Neural progenitor cell (in vitro differentiated cells): ENCODE measurements at regions not wholly inside any gene's neighbourhood (a gene's known extent, or its start where the extent isn't known, plus 50 kb on each side); places are given as distances from the start of the nearest gene placed in this dataset.

ENCODE experiments used
- DNase-seq: peaks from one replicate; pipeline ENCODE4 v3.0.0-alpha.2; 2016; ENCODE audit warnings: low spot score
- H2AFZ ChIP-seq: fragments of 200-600 bp; sonication (generic); replicated peaks from 2 replicates; pipeline ENCODE4 v1.6.1; 2016; ENCODE audit warnings: antibody characterized with exemption
- H3F3A ChIP-seq: fragments of 200-600 bp; sonication (generic); 2 replicates; pipeline ENCODE4 v1.6.1; 2016; ENCODE audit warnings: antibody characterized with exemption, low read depth
- H3K27ac ChIP-seq: fragments of 200-600 bp; sonication (generic); 2 replicates; pipeline ENCODE4 v1.5.1; 2016; ENCODE audit warnings: mild to moderate bottlenecking
- H3K27me3 ChIP-seq: fragments of 200-600 bp; sonication (generic); 2 replicates; pipeline ENCODE4 v1.6.1; 2016; ENCODE audit warnings: mild to moderate bottlenecking, moderate library complexity
- H3K36me3 ChIP-seq: fragments of 200-600 bp; sonication (generic); 2 replicates; pipeline ENCODE4 v1.5.1; 2016
- H3K4me1 ChIP-seq: fragments of 200-600 bp; sonication (generic); 2 replicates; pipeline ENCODE4 v1.6.1; 2016; ENCODE audit warnings: mixed run types
- H3K4me2 ChIP-seq: fragments of 200-600 bp; sonication (generic); 2 replicates; pipeline ENCODE4 v1.6.1; 2016
- H3K4me3 ChIP-seq: fragments of 200-600 bp; sonication (generic); 2 replicates; pipeline ENCODE4 v1.5.1; 2016
- H3K79me2 ChIP-seq: fragments of 200-600 bp; sonication (generic); 2 replicates; pipeline ENCODE4 v1.6.1; 2016; ENCODE audit warnings: low read depth
- H3K9ac ChIP-seq: fragments of 200-600 bp; sonication (generic); 2 replicates; pipeline ENCODE4 v1.6.1; 2016
- H3K9me3 ChIP-seq: fragments of 200-600 bp; sonication (generic); 2 replicates; pipeline ENCODE4 v1.5.1; 2016; ENCODE audit warnings: low read depth
- H4K20me1 ChIP-seq: fragments of 200-600 bp; sonication (generic); 2 replicates; pipeline ENCODE4 v1.6.1; 2016; ENCODE audit warnings: low read depth
- H3K27ac Mint-ChIP-seq: 3 replicates; pipeline ENCODE4 v1.8.0; 2021; ENCODE audit warnings: mixed read lengths
- H3K27me3 Mint-ChIP-seq: 2 replicates; pipeline ENCODE4 v1.8.0; 2022; ENCODE audit warnings: low read depth, mild to moderate bottlenecking, inconsistent platforms, moderate library complexity, mixed read lengths; ENCODE audit not compliant: insufficient read depth
- H3K36me3 Mint-ChIP-seq: 3 replicates; pipeline ENCODE4 v1.8.0; 2021; ENCODE audit warnings: mixed read lengths
- H3K4me1 Mint-ChIP-seq: 3 replicates; pipeline ENCODE4 v1.8.0; 2021; ENCODE audit warnings: mixed read lengths
- H3K4me3 Mint-ChIP-seq: 3 replicates; pipeline ENCODE4 v1.8.0; 2021; ENCODE audit warnings: mild to moderate bottlenecking, moderate library complexity, mixed read lengths
- H3K9me3 Mint-ChIP-seq: 3 replicates; pipeline ENCODE4 v1.8.0; 2020; ENCODE audit warnings: mixed read lengths
- EZH2 ChIP-seq: fragments of 200-600 bp; sonication (generic); IDR thresholded peaks from 2 replicates; pipeline ENCODE4 v1.6.1; 2017; ENCODE audit warnings: antibody characterized with exemption, mild to moderate bottlenecking, moderate library complexity
- EZH2phosphoT487 ChIP-seq: fragments of 200-600 bp; sonication (generic); IDR thresholded peaks from 2 replicates; pipeline ENCODE4 v1.6.1; 2017; ENCODE audit warnings: antibody characterized with exemption
- TF ChIP-seq, protein P1 (sequence below): fragments of 200-600 bp; sonication (generic); IDR thresholded peaks from 2 replicates; pipeline ENCODE4 v1.5.1; 2017; ENCODE audit warnings: antibody characterized with exemption, mild to moderate bottlenecking

DNA sequence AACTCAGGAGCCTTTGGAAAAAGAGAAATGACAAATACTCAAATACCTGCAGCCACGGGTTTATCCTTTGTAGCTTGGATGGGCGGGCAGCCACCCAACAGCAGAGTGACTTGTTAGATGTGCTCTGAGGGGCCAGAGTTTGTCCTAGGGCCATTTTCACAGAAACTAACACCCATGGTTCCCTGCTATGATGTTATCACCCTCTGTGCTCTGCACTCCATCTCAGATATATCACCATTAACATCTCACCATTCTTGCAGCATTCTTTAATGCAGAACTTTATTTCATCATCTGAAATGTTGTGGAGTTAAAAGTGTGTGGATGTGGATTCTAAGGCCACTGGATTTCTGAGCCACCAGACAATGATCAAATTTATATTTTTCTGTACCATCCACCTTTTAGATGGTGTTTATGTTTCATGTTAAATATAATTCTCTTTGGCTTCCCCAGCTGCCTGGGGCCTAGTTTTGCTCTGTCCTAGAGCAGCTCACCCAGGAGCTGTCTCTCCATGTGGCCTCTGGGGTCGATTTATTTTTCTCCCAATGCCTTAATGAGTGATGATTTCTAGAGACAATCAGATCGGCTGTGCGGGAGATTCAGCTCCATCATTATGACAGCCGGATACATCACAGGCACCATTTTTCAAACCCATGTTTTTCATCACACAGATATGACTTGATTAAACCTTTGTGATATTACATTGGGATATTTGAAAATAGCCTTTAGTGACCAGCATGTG, 380.8 kb downstream of the BCOR start:
- no peak overlapping the region for H3K27ac ChIP-seq

GRCh38 chrX:39718981-39719380, 378.8 kb downstream of the BCOR start:
- H3K4me2 ChIP-seq: no peak overlapping the region
- Mint-ChIP-seq H3K4me1 (peaks cover 6% of the 10 kb centered on the region), H3K27me3 (peaks cover 12% of the 10 kb centered on the region), H3K36me3 (no peaks in the 10 kb centered on the region), H3K27ac (no peak overlapping the region), H3K4me3 (no peak overlapping the region), H3K9me3 (peaks cover 5% of the 10 kb centered on the region)
- no peak for DNase-seq
- H3F3A ChIP-seq: peaks cover 8% of the 10 kb centered on the region
- no peak overlapping the region for H3K27ac ChIP-seq
- H3K36me3 ChIP-seq: no peaks in the 10 kb centered on the region
- no peaks in the 10 kb centered on the region for H3K9me3 ChIP-seq
- TF ChIP-seq, protein P1, sequence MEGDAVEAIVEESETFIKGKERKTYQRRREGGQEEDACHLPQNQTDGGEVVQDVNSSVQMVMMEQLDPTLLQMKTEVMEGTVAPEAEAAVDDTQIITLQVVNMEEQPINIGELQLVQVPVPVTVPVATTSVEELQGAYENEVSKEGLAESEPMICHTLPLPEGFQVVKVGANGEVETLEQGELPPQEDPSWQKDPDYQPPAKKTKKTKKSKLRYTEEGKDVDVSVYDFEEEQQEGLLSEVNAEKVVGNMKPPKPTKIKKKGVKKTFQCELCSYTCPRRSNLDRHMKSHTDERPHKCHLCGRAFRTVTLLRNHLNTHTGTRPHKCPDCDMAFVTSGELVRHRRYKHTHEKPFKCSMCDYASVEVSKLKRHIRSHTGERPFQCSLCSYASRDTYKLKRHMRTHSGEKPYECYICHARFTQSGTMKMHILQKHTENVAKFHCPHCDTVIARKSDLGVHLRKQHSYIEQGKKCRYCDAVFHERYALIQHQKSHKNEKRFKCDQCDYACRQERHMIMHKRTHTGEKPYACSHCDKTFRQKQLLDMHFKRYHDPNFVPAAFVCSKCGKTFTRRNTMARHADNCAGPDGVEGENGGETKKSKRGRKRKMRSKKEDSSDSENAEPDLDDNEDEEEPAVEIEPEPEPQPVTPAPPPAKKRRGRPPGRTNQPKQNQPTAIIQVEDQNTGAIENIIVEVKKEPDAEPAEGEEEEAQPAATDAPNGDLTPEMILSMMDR: no peak
- no peak for TF ChIP-seq EZH2
- TF ChIP-seq EZH2phosphoT487: no peak
- no peak overlapping the region for H3K9ac ChIP-seq
- H3K4me1 ChIP-seq: peaks cover 18% of the 10 kb centered on the region
- H3K27me3 ChIP-seq: no peaks in the 10 kb centered on the region
- H4K20me1 ChIP-seq: no peaks in the 10 kb centered on the region
- no peaks in the 10 kb centered on the region for H3K79me2 ChIP-seq
- no peak overlapping the region for H2AFZ ChIP-seq
- no peak overlapping the region for H3K4me3 ChIP-seq

More for the DNA sequence above, 380.8 kb downstream of the BCOR start:
- no peak for TF ChIP-seq EZH2
- TF ChIP-seq, protein P1: no peak
- no peak for TF ChIP-seq EZH2phosphoT487
- Histone ChIP-seq H3K4me2 (peak overlapping the region; percentile 2), H3K9ac (no peak overlapping the region), H4K20me1 (no peaks in the 10 kb centered on the region), H2AFZ (peak overlapping the region; percentile 93), H3K27me3 (no peaks in the 10 kb centered on the region), H3K79me2 (no peaks in the 10 kb centered on the region), H3K36me3 (no peaks in the 10 kb centered on the region), H3K4me1 (peaks cover 18% of the 10 kb centered on the region), H3K4me3 (no peak overlapping the region), H3F3A (peaks cover 8% of the 10 kb centered on the region), H3K9me3 (no peaks in the 10 kb centered on the region)
- H3K27me3 Mint-ChIP-seq: peaks cover 14% of the 10 kb centered on the region
- no peak overlapping the region for H3K27ac Mint-ChIP-seq
- peaks cover 10% of the 10 kb centered on the region for H3K9me3 Mint-ChIP-seq
- H3K4me1 Mint-ChIP-seq: peaks cover 6% of the 10 kb centered on the region
- H3K36me3 Mint-ChIP-seq: no peaks in the 10 kb centered on the region
- DNase-seq: no peak
- H3K4me3 Mint-ChIP-seq: no peak overlapping the region

- H3K27me3 ChIP-seq: no peaks in the 10 kb centered on the region
- Mint-ChIP-seq H3K27me3 (peaks cover 6% of the 10 kb centered on the region), H3K9me3 (peaks cover 3% of the 10 kb centered on the region), H3K36me3 (no peaks in the 10 kb centered on the region), H3K27ac (no peak overlapping the region), H3K4me3 (no peak overlapping the region), H3K4me1 (peaks cover 5% of the 10 kb centered on the region)
- TF ChIP-seq, protein P1: no peak
- no peak for TF ChIP-seq EZH2
- H3K4me3 ChIP-seq: no peak overlapping the region
- no peak overlapping the region for H3K27ac ChIP-seq
- no peak for DNase-seq
- no peaks in the 10 kb centered on the region for H3K36me3 ChIP-seq
- no peak overlapping the region for H3K4me2 ChIP-seq
- H3F3A ChIP-seq: peaks cover 8% of the 10 kb centered on the region
- peaks cover 18% of the 10 kb centered on the region for H3K4me1 ChIP-seq
- H3K79me2 ChIP-seq: no peaks in the 10 kb centered on the region
- H3K9ac ChIP-seq: no peak overlapping the region
- no peak overlapping the region for H2AFZ ChIP-seq
- H3K9me3 ChIP-seq: no peaks in the 10 kb centered on the region
- no peaks in the 10 kb centered on the region for H4K20me1 ChIP-seq
Observed at GRCh38 chrX:39720945-39721344, 376.8 kb downstream of the BCOR start.
